Effector memory CD8-positive, alpha-beta T cell (primary cell): ENCODE measurements at regions not wholly inside any gene's neighbourhood (a gene's known extent, or its start where the extent isn't known, plus 50 kb on each side); places are given as distances from the start of the nearest gene placed in this dataset.

Experiments
- ATAC-seq: fragments of 150-1000 bp; cut with Tn5 transposase; replicated peaks from 2 replicates; pipeline ENCODE4 v1.10.0; 2021; ENCODE audit warnings: mild to moderate bottlenecking, moderate library complexity
- DNase-seq, 3 experiments: peaks; one replicate each; pipeline ENCODE4 v3.0.0; 2021
- H3K27ac Mint-ChIP-seq, 2 donors: one replicate each; pipeline ENCODE4 v1.8.0; 2022; ENCODE audit warnings: mild to moderate bottlenecking in 2 of 2, mixed read lengths in 2 of 2, moderate library complexity in 2 of 2
- H3K27me3 Mint-ChIP-seq, 2 donors: one replicate each; pipeline ENCODE4 v1.8.0; 2022; ENCODE audit warnings: mixed read lengths in 2 of 2
- H3K36me3 Mint-ChIP-seq: one replicate; pipeline ENCODE4 v1.8.0; 2022; ENCODE audit warnings: mild to moderate bottlenecking, moderate library complexity, mixed read lengths; ENCODE audit not compliant: insufficient read depth
- H3K4me1 Mint-ChIP-seq, 2 donors: one replicate each; pipeline ENCODE4 v1.8.0; 2022; ENCODE audit warnings: low read depth in 2 of 2, mixed read lengths in 2 of 2
- H3K4me3 Mint-ChIP-seq, 2 donors: one replicate each; pipeline ENCODE4 v1.8.0; 2022; ENCODE audit warnings: mild to moderate bottlenecking in 2 of 2, mixed read lengths in 2 of 2, moderate library complexity in 2 of 2
- H3K9me3 Mint-ChIP-seq, 2 donors: one replicate each; pipeline ENCODE4 v1.8.0; 2022; ENCODE audit warnings: mixed read lengths in 2 of 2

DNA sequence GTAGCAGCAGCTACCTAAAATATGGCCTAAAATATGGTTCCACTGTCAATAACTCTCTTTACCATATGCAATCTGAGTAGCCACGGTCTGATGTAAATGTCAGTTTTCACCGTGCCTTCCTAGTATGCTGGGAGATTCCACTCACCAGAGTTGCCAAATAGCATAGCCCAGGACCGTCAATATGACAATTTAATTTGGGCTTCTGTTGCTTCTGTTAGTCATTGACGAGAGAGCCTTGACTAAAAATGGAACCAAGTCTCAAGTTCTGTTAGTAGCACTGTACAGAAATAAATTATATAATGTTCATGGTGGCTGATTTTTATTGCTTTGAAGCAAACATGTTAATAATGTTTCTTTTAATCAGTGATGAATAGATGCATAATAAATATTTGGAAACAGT is 348.4 kb downstream of the BCAT1 start:
- ATAC-seq (no peak), DNase-seq (no peak)
- peaks cover 0 to 6% of the 10 kb centered on the region in 2 donors for H3K27me3 Mint-ChIP-seq
- H3K27ac Mint-ChIP-seq: no peak overlapping the region
- no peaks in the 10 kb centered on the region for H3K36me3 Mint-ChIP-seq
- no peaks in the 10 kb centered on the region for H3K9me3 Mint-ChIP-seq
- H3K4me3 Mint-ChIP-seq: no peak overlapping the region
- H3K4me1 Mint-ChIP-seq: peaks cover 0 to 3% of the 10 kb centered on the region in 2 donors

GRCh38 chr12:24599736-24600135 is 349.2 kb downstream of the BCAT1 start:
- Mint-ChIP-seq H3K4me1 (peaks cover 0 to 3% of the 10 kb centered on the region in 2 donors), H3K27me3 (peaks cover 0 to 7% of the 10 kb centered on the region in 2 donors), H3K27ac (no peak overlapping the region), H3K9me3 (no peaks in the 10 kb centered on the region), H3K36me3 (no peaks in the 10 kb centered on the region), H3K4me3 (no peak overlapping the region)
- no peak for DNase-seq
- no peak for ATAC-seq

DNA sequence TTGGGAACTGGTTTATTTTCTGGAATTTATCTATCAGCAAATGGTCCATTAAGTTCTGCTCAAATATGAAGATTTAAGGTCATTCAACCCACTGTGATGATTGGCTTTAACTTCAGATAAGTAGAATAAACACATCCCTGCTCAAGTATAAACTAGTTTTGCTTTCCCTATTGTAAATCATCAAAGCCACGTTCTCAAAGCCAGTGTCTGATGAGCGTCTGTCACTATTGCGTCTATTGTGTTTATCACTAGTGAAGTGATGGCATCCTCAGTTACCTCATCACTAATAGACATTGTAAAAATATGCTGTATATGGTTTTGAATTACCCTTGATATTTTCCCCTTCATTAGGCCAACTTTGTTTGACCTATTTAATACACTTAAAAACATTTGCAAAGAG is 351.3 kb downstream of the BCAT1 start:
- Mint-ChIP-seq H3K27me3 (peaks cover 0 to 11% of the 10 kb centered on the region in 2 donors), H3K9me3 (no peaks in the 10 kb centered on the region), H3K4me3 (no peak overlapping the region), H3K4me1 (peaks cover 0 to 3% of the 10 kb centered on the region in 2 donors), H3K27ac (no peak overlapping the region), H3K36me3 (no peaks in the 10 kb centered on the region)
- DNase-seq (no peak), ATAC-seq (no peak)

DNA sequence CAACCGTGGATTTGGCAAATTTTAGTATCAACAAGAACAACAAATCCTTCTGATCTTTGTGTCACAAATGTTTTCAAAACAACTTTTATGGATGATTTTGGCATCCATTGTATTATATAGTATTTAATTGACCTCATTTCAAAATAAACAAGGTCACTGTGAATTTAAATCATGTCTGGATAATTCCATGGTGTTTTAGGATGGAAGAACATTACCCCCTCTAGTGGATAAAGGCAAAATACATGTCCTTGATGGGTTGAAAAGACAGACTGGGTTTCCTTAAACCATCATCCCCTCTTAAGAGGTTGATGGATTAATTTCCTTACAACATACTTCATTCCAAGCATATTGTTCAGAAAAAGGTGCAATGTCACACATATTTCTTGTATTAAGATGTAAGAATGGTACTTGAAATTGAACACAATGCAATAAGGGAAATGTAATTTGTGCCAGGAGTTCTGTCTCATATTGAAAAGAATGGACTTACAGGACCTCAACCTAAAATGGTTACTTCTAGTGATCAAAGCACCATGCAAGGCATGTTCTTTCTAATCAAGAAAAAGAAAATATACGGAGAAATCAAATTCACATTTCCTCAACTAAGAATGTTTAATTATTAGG is 352.0 kb downstream of the BCAT1 start:
- DNase-seq (no peak), ATAC-seq (no peak)
- Mint-ChIP-seq H3K27ac (no peak overlapping the region), H3K27me3 (peaks cover 0 to 11% of the 10 kb centered on the region in 2 donors), H3K4me1 (peaks cover 0 to 3% of the 10 kb centered on the region in 2 donors), H3K4me3 (no peak overlapping the region), H3K9me3 (no peaks in the 10 kb centered on the region), H3K36me3 (no peaks in the 10 kb centered on the region)

- ATAC-seq (no peak), DNase-seq (no peak)
- Mint-ChIP-seq H3K4me1 (peaks cover 0 to under 1% of the 10 kb centered on the region in 2 donors), H3K9me3 (no peaks in the 10 kb centered on the region), H3K27me3 (peaks cover 0 to 11% of the 10 kb centered on the region in 2 donors), H3K36me3 (no peaks in the 10 kb centered on the region), H3K4me3 (no peak overlapping the region), H3K27ac (no peak overlapping the region)
These were observed 353.2 kb downstream of the BCAT1 start for GRCh38 chr12:24595652-24596235.

- Mint-ChIP-seq H3K27me3 (peaks cover 0 to 5% of the 10 kb centered on the region in 2 donors), H3K4me3 (no peak overlapping the region)
These were observed 357.0 kb downstream of the BCAT1 start for GRCh38 chr12:24591715-24592440.

DNA sequence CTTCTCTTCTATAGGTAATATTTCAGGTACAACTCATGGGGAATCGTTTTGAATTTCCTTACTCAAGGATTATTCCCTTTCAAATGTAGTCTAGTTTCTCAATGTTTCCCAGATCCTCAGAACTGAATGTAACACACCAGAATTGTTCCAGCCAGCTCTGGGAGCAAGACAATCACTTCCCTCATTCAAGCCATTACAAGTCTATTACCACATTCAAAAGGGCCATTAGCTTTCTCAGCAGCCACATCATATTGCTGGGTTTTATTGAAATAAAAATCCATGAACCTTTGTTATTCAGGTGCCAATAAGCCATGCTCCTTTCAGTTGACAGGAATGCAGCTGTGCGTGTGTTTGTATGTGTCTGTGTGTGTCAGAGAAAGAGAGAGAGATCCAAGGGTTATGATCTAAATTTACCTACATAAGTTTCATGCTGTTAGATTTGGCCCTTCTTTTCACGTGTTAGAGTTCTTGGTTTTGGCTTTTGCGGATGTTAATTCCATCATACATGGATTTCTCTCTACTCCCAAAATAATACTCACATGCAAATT is 357.7 kb downstream of the BCAT1 start:
- Mint-ChIP-seq H3K4me1 (no peaks in the 10 kb centered on the region), H3K27ac (no peak overlapping the region), H3K36me3 (no peaks in the 10 kb centered on the region), H3K4me3 (no peak overlapping the region), H3K27me3 (peaks cover 0 to 5% of the 10 kb centered on the region in 2 donors), H3K9me3 (no peaks in the 10 kb centered on the region)
- no peak for ATAC-seq
- no peak for DNase-seq

More at GRCh38 chr12:24591715-24592440, 357.0 kb downstream of the BCAT1 start:
- no peaks in the 10 kb centered on the region for H3K36me3 Mint-ChIP-seq
- H3K27ac Mint-ChIP-seq: no peak overlapping the region
- DNase-seq: no peak
- H3K9me3 Mint-ChIP-seq: no peaks in the 10 kb centered on the region
- H3K4me1 Mint-ChIP-seq: no peaks in the 10 kb centered on the region
- no peak for ATAC-seq

DNA sequence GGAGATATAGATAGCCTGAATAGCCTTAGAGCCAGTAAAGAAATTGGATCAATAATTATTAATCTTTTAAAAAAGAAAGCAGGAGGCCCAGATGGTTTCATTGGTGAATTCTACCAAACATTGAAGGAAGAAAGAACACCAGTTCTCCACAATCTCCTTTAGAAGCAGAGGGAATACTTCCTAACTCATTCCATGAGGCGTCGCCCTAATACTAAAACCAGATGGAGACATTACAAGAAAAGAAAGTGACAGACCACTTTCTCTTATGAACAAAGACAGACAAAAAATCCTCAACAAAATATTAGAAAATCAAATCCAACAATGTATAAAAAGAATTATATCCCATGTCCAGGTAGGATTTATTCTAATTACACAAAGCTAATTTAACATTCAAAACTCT is 362.6 kb downstream of the BCAT1 start:
- no peaks in the 10 kb centered on the region for H3K36me3 Mint-ChIP-seq
- H3K4me1 Mint-ChIP-seq: no peaks in the 10 kb centered on the region
- no peak overlapping the region for H3K27ac Mint-ChIP-seq
- ATAC-seq (no peak), DNase-seq (no peak)
- H3K27me3 Mint-ChIP-seq: no peaks in the 10 kb centered on the region
- H3K4me3 Mint-ChIP-seq: no peak overlapping the region
- no peaks in the 10 kb centered on the region for H3K9me3 Mint-ChIP-seq

GRCh38 chr12:24584032-24584675 is 364.7 kb downstream of the BCAT1 start:
- H3K9me3 Mint-ChIP-seq: no peaks in the 10 kb centered on the region
- no peak for DNase-seq
- H3K27me3 Mint-ChIP-seq: no peaks in the 10 kb centered on the region

GRCh38 chr12:24582954-24583601 is 365.8 kb downstream of the BCAT1 start:
- H3K36me3 Mint-ChIP-seq: no peaks in the 10 kb centered on the region
- H3K4me3 Mint-ChIP-seq: no peak overlapping the region
- ATAC-seq: no peak
- no peak for DNase-seq
- no peak overlapping the region for H3K27ac Mint-ChIP-seq
- H3K27me3 Mint-ChIP-seq: no peaks in the 10 kb centered on the region
- no peaks in the 10 kb centered on the region for H3K9me3 Mint-ChIP-seq
- H3K4me1 Mint-ChIP-seq: no peaks in the 10 kb centered on the region

More at GRCh38 chr12:24584032-24584675, 364.7 kb downstream of the BCAT1 start:
- Mint-ChIP-seq H3K27ac (no peak overlapping the region), H3K4me1 (no peaks in the 10 kb centered on the region), H3K4me3 (no peak overlapping the region), H3K36me3 (no peaks in the 10 kb centered on the region)
- no peak for ATAC-seq

DNA sequence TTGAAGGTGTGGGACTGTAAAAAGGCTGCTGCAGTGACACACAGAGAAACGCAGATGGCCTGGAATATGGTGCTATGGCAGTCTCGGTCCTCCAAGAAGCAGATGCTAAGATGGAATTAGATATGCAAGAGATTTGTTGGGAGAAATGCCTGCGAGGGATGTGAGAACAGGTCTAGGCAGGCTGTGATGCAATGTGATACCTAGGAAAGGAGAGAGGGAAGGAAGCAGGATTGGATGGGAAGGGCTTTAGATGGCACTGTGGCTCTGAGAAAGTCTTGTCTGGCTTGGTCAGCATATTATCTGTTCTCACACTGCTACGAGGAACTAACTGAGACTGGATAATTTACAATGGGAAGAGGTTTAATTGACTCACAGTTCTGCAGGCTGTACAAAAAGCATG is 374.4 kb downstream of the BCAT1 start:
- Mint-ChIP-seq H3K9me3 (peaks cover 0 to 10% of the 10 kb centered on the region in 2 donors), H3K36me3 (no peaks in the 10 kb centered on the region), H3K27ac (no peak overlapping the region), H3K27me3 (peaks cover 26 to 33% of the 10 kb centered on the region in 2 donors), H3K4me1 (no peaks in the 10 kb centered on the region), H3K4me3 (no peak overlapping the region)
- ATAC-seq (no peak), DNase-seq (no peak)

DNA sequence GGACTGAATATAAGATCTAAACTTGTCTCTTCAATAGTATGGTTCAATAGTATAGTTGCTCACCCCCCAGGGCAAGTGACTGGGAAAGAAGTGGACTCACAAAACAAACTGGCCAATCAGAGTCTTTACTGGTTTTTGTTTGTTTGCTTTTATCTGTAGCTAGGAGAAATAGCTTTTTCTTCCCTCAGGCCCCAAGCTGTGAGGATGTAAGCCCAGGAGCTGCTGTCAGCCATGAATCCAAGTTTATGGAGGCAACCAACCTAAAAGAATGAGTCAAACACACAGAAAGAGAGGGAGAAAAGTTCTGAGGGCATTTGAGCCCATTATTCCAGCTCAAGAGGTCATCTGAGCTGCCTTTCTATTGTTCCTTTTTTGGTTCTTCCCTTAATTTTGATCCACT is 375.3 kb downstream of the BCAT1 start:
- DNase-seq: no peak
- Mint-ChIP-seq H3K27me3 (peaks cover 26 to 33% of the 10 kb centered on the region in 2 donors), H3K9me3 (peaks cover 0 to 10% of the 10 kb centered on the region in 2 donors), H3K36me3 (no peaks in the 10 kb centered on the region), H3K4me1 (no peaks in the 10 kb centered on the region), H3K27ac (no peak overlapping the region), H3K4me3 (no peak overlapping the region)
- no peak for ATAC-seq

GRCh38 chr12:24565300-24565699 is 383.6 kb downstream of the BCAT1 start:
- Mint-ChIP-seq H3K4me3 (no peak overlapping the region), H3K27me3 (peaks cover 56 to 67% of the 10 kb centered on the region in 2 donors), H3K9me3 (no peaks in the 10 kb centered on the region), H3K4me1 (peaks cover 15 to 17% of the 10 kb centered on the region in 2 donors), H3K27ac (no peak overlapping the region), H3K36me3 (no peaks in the 10 kb centered on the region)
- DNase-seq (no peak), ATAC-seq (no peak)
